NCI-H2171 (cell line): ENCODE measurements at regions not wholly inside any gene's neighbourhood (a gene's known extent, or its start where the extent isn't known, plus 50 kb on each side); places are given as distances from the start of the nearest gene placed in this dataset.
A peak's percentile ranks its signal among the peaks of the same experiment; 100 is the strongest.

Experiments used
- DNase-seq: peaks from one replicate; lab custom pipeline; 2025; lab: John Stamatoyannopoulos, UW

DNA sequence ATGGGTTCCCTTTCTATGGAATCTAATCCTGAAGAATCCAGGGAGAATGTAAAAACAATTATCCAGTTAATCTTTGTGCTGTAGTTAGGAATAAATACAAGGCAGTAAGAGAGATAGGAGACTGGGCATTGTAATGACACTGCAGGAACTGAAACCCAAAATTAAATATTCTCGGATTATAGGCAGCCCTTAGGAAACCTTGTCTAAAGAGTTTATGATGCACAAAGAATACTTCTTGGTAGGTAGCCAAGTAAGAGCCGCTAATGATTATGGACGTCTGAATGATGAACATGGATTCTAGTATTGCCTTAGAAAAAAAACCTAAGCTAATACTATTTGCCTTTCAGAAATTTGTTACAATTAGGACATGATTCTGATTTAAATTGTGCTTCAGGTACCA lies 165.4 kb upstream of the LRIG3 start:
- no peak for DNase-seq

DNA sequence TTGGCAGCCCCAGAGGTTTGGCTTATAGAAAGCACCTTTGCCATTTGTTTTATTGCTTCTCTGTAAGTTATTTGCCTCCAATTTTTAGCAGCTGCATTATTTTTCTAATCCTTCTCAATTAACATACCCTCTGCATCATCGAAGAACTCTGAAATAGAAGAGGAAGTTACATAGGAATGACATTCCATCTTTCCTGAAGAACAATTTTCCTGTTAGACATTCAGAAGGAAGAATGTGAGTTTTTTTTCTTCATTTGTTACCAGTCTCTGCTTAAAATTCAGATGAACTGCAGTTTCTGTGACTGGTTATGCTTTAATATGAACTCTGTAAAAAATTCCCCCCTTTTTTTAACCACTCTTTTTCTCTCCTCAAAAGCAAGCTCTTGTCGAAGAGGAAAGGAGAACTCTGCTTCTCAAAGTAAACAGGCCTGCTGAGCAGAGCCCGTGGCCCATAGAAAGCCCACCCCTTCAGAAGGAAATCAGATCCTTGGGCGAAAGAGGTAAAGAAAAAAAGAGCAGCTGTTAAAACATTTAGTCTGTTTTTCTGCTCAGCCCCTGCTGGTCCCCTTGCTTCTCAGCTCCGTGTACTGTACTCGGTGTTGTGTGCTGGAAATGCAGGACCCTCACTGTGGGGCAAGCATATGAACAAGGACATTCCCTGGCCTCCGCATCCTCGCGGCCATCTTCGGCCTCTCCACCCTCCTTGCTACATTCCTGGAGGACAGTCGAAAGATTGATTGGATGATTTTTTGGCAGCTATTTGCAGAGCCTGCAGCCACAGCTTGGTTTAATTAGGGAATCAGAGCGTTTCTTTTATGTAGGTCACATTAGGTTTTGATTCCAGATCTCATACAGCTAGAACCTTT lies 164.4 kb upstream of the LRIG3 start:
- DNase-seq, result peak; percentile 57

DNA sequence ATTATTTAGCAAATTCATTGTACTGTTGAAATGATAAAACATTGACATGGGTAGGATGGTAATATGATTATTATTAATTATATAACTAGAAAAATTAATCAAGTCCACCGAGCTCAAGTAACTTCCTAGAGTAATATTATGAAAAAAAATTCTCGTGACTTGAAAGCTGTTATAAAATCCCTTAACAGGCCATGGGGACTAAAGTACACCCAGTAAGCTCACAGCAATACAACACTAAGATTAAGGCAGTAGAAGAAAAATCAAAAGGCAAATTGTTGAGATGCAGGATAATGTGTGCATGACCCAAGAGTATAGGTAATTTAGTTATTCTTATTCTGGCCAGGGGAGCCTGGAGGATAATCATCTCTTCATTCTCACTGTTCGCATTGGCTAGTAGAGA lies 162.6 kb upstream of the LRIG3 start:
- DNase-seq, result no peak

DNA sequence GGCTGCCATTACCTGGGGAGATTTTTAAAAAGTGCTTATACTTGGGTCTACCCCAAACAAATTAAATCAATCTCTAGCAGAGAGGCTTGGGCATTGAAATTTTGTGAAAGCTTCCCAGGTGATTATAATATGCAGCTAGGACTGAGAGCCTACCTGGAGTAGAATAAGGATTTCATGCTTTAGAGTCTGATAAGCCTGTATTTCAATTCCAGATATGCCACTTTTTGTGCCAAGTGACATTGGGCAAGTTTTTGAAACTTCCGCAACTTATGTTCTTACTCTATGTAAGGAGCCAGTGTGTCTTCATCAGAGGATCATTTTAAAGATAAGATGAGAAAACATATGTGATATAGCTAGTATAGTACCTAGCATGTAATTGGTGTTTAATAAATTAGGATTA lies 159.8 kb upstream of the LRIG3 start:
- no peak for DNase-seq

DNA sequence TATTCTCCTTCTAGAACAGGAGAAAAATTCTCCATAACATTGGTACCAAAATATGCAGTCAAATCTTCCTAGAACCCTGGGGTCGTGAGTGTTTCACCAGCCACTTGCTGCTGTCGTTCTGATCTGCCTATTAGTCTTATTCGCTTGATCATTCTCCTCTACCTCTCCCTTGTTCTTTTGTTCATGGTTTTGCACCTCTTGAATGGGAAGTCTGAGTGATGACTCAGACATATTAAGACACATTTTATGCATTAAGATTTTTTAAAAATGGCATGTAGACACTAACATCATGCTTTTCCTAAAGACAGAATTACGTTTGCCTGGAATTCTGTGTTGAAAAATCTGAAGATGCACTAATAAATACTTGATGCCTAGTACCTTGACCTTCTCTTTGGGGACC lies 159.2 kb upstream of the LRIG3 start:
- no peak for DNase-seq

DNA sequence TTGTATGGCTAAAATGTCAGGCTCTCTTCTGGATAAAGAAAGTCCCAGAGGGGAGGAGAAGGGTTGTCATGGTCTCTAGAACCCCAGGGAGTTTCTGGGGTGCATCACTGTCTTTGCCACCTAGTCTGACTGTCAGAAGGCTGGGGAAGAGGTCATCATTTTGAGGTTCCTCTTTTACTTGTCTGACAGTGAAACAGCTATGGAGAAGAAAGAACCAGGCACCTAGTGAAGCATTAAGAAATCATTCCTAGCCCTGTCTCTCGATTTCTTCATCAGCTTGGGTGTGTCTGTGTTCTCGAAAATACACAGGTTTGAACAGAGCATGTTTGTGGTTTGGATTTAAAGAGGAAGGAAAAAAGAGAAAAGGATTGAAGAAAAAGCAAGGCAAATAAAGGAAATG lies 158.7 kb upstream of the LRIG3 start:
- DNase-seq, result no peak

DNA sequence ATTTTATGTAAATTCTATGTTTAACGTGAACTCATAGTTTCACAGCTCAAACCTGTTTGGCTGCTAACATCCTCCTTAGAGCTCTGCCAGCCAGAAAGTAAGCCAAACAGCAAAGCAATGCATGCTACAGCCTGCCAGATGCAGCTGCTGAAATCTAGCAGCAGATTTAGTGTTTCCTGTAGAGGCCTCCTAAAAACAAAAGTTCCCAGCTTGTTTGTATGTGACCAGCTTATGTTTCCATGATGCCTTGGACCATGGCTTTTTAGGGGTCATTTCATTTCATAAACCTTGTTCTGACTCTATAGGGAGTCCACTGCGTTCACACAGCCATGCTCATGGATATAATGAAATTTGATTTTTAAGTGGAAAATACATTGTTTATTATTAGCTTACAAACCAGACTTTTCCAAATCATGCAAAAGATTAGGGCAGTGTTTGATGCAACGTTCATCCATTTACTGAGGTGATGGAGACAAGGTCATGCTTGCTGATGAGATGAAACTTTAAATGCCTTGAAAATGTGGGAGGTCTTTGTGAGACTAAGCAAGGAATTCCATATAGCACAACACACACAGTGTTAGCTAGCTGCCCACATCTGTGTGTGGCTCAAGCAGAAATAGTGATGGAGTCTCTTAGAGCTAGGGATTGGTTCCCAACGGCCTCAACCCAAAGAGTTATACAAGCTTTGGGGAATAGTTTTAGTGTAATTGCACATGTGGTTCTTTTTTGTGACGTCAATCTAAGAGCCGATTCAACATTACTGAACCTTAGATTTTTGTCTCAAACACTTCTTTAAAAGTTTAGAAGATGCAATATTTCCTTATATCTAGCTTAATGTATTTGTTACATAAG lies 157.5 kb upstream of the LRIG3 start:
- DNase-seq, result peak; percentile 21

DNA sequence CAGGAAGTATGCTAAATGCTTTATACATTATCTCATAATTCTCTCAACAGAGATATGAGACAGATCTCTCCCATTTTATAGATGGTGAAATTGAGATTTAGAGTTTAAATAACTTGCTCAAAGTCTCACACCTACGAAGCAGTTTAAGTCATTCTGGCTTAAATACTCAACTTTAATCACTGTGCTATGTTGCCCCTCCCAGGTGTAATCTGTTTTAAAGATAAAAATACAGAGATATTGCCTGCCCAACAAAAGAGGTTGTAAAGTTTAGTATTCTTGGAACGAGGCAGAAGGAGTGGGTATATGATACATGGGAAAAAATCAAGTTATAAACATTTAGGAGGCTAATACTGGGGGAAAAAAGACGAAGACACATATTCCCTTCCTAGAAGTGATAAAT lies 156.8 kb upstream of the LRIG3 start:
- DNase-seq, result no peak

DNA sequence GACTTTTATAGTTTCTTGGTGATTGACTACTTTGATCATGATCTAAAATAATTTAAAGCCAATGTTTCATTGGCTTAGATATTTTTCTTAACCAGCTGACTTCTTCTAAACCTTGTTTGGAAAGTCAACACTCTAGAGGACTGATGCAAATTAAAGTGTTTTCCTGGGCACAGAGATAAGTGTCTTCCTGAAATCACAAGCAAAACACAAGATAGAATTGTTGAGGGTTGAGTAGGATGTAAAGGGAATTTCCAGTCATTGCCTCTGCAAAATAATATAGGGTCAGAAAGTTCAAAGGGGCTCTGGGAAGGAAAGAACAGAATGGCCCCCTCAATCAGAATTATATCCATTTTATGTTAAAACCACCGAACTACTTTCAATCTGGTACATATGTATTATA lies 156.3 kb upstream of the LRIG3 start:
- no peak for DNase-seq

DNA sequence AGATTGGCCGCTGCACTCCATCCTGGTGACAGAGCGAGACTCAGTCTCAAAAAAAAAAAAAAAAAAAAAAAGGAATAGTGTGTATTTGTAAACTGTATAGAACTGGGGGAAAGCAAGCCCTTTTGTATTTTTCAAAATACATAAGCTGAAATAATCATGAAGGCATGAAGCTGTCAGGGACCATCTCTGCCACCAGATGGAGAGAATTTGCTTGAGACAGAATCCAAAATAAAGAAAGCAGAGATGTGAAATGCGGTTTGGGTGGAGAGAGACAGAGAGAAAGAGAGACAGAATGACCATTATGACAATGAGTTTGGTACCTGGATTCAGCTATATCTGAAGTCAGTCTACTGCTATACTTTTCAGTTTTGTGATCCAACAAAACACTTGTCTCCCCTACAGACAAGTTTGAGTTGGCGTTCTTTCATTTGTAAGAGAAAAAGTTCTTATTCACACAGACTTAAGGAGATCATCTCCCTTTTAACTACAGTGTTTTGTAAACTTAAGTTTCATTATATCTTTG lies 155.7 kb upstream of the LRIG3 start:
- DNase-seq, result no peak

DNA sequence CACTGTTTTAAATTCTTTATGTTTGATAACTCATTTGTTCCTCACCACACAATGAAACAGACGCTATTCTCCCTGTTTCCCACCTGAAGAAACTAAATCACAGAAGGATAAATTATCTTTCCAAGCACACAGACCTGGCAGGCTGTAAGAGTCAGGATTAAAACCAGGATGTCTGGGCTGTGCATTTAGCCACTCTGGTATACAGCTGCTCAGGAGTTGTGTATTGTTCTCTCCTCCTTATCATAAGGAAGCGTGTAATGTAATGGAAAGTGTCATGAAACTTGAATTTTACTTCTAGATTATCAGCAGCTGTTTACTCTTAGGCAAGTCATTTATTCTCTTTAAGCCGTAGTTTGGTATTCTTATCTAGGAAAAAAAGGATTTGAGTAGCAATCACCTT lies 154.8 kb upstream of the LRIG3 start:
- DNase-seq, result no peak

DNA sequence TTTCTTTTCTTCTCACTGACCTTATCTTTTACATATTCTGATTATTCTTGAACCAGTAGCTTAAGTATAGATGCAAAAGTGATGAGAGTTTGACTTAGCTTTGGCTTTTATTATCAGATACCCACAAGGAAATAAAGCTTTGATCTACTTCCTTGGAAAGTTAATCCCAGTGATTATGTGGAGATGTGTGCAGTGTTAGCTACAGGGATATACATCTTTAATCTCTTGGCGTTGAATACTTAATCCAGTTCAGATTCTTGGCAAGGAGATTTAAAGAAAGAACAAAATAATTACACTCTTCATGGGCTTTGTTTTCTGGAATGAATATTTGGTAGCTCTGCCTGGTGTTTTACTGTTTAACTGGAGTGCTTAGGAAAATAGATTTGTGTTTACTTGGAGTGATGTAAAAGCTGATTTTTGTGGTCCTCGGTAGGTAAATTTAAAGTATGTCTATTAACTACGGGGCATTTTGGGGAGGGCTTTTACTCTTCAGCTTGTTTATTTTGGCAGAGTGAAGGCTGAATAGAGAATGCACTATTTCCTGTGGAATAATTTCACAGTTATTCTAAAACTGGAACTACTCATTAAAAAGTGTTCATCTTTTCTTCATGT lies 150.1 kb upstream of the LRIG3 start:
- DNase-seq, result no peak

DNA sequence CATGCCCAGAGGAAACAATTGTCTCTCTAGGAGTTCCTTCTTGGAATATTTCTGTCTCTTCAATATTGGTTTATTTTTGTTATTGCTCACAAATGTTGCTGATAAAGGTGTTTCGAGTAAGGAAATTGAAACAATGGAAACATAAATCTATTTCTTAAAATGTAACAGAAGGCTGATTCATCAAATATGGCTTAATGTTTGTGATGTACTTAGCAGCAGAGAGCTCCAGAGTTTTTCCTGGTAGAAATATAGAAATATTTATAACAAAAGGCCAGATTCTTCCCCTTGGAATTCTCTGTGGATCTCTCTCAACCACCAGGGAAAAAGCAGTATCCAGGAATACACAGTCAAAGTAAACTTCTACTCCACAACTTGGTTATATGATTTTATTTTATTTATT lies 149.2 kb upstream of the LRIG3 start:
- no peak for DNase-seq

DNA sequence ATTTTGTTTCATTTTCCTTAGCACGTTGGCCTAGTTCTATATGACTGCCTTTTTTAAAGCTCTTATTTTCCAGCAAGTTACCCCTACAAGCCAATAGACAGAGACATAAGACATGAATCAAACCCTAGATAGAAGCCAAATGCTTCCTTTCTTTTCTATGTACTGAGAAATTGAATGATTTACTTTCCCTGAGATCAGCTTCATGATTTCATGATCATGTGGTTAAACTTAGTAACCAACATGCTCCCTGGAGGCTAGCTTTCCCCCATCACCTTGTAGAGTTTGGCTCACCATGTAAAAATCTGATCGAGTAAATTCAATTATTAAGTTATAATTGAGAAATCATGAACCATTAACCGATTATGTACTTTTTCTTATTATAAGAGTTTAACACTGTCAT lies 148.1 kb upstream of the LRIG3 start:
- DNase-seq, result no peak

DNA sequence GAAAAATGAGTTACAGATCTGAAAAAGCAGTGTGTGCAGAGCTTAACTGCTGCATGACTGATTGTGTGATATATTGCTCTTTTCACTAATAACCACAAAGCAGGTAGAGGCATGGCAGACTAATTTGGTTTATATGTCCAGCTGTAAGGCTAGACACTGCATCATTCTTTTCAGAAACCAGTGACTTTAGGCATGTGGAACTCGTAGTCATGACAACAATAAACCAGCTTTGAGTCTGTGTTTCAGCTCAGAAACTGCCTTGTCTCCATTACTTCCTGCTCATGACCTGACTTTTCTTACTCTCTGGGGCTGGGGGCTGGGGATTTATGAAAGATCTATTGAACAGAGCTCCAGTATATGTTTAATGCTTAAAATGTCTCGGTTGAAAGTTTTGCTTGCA lies 146.8 kb upstream of the LRIG3 start:
- no peak for DNase-seq

DNA sequence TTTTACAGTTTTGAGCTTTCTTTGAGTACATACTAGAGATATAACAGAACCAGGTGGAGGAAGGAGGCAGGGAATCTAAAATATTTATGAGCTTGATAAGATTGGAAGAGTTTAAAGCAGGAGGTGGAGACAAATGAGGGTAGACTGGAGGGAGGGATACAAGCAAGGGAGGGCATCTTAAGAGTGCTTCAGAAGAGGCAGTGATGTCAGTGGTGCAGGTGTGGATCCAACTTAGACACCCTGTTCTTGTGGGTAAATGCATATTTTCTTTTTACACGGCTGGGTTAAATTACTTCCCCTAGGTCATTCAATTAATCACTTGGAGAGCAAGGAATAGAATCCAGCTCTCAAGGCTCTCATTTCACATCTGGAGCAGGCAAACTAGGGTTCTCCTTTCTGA lies 146.1 kb upstream of the LRIG3 start:
- DNase-seq, result no peak

DNA sequence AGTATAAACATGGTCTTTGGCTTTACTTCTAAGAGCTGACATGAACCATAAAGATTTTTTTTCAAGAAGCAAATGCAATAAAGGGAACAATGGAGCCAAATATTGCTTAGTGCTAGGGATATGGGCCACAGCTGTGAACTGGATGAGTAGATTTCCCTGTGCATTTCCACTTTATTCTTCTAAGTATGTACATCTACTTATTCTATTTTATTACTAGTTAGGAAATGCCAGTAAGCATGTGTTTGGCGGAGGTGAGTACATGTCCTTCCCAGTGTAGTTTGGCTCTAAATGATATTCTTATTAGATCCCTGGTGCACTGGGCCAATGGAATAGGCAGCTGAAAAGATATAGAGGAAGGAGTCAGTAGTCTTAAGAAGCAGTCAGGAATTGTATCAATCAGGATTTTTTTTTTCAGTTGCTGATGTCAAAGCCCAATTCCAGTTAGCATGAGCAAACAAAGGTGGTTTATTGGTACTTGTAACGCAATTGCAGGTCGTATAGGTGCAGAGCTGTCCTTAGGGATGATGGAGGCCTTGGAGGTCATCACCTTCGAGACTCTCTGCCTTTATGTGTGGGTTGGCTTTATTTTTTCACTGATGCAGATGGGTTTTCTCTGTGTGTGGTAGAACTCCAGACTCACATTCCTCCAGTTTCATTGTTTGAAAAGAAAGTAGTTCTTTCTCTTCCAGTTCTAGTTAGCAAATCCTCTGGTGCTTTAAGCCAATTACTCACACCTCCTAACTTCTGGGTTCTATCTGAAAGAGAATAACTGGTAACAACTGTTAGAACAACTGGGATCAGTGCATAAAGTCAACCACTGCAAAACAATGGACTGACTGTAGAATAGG lies 139.0 kb upstream of the LRIG3 start:
- no peak for DNase-seq

DNA sequence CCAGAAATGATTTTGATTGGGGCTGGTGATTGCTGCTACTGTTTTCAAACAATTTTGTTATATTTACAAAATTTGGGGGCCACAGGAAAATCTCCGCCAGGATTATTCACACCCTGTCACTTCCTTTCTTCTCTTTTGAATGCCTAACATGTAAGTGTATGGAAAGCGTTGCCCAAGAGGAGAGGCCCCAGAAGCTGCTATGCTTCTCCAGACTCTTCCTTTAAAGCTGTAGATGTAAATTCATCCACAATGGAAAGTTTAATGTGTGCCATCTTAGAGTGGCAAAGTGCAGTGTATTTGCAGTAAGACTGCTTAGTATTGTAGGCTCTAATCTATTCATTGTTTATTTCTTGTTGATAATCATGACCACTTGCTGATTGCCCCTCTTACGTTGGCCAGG lies 136.7 kb upstream of the LRIG3 start:
- DNase-seq, result no peak

DNA sequence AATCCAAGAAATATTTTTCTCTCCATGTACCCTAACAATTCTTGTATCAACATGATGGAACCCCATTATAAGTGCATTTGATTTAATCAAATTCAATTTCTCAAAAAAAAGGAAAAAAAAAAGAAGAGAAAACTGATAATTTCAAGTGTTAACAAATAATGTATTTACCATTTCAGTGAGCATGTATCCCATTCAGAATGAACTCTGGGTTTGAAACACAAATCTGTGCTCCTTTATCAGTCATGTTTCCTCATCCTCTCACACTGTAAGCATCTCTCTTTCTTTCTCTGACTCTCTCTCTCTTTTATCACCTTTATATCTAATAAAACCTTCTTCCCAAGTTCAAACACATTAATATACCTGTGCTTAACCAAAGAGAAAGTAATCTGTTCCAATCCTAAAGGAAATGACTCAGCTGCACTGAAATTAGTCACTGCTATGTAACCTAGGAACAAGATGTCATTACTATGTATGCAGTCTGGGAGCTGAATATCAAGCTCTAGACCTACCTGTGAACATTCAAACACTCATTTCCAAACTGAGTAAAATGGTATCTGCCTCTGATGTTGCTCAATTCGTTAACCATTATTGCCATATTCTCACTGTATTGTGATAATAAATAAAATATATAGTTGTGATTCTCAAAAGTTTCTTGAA lies 135.0 kb upstream of the LRIG3 start:
- no peak for DNase-seq

DNA sequence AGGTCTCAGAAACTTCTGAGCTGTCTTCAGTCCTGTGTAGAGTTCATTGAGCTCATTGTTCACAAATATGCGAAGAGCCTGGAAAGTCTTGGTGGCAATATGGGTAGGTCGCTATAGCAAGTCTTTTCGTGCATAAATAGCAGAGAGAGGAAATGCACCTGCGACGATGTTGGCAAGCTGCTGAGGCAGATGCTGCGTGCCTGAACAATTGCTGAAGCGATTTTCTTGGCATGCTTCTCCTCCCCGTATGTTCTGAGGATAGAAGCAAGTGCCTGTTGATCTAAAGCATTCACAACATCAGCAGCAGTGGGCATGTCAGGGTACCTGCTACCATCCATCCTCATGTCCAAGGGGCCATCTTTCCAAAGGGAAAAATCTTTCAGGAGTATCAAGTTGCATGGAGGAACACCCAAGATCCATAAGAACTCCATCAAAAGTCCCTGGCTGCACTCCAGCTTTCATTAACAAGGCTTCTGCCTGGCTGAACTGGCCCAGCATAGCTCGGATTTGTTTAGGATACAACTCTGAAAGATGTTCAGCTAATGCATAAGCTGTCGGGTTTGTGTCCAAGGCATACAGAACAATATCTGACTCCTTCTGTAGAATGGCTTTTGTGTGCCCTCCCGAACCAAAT lies 133.1 kb upstream of the LRIG3 start:
- peak; percentile 65 for DNase-seq
